ENCODE measurements at regions not wholly inside any gene's neighbourhood (a gene's known extent, or its start where the extent isn't known, plus 50 kb on each side); places are given as distances from the start of the nearest gene placed in this dataset.

DNA sequence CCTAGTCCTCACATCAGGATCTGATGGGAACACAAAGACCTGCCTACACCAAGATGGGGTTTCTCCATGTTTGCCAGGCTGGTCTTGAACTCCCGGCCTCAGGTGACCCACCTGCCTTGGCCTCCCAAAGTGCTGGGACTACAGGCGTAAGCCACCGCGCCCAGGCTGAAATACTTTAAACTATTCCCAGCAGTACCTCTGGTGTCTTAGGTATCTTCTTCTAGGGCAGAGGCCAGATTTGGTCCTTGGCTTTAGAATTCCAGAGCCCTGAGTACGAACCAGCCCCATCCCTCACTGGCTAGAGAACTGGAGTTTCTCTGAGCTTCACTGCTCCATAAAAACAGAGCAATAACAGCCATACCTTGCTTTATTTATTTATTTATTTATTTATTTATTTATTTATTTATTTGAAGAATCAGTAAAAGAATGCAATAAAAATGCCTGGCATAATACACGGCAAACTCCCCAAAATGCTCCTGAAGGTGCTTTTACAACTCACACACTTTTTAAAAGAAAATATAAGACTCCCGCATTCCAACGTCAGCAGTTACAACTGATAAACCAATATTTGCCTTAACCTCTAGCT lies 312.1 kb downstream of the TFAP2C start:
- WGBS: 90% methylated on average over 6 of the region's 8 CpGs
- Histone ChIP-seq H3K4me1 (no peaks in the 10 kb centered on the region), H3K4me3 (no peak overlapping the region), H3K9me3 (no peaks in the 10 kb centered on the region), H3K36me3 (no peaks in the 10 kb centered on the region), H3K27ac (replicated peaks in 1 of 4) (no peak overlapping the region), H3K27me3 (peaks cover 0 to 35% (median 0%) of the 10 kb centered on the region in 4 donors)
- TF ChIP-seq POLR2AphosphoS5 (IDR thresholded peaks at IDR 0.05): no peak
- TF ChIP-seq POLR2A (IDR thresholded peaks at IDR 0.05; ENCODE audit: low read depth): no peak
- no peak for TF ChIP-seq EP300 (IDR thresholded peaks at IDR 0.05)
- TF ChIP-seq, protein P1, sequence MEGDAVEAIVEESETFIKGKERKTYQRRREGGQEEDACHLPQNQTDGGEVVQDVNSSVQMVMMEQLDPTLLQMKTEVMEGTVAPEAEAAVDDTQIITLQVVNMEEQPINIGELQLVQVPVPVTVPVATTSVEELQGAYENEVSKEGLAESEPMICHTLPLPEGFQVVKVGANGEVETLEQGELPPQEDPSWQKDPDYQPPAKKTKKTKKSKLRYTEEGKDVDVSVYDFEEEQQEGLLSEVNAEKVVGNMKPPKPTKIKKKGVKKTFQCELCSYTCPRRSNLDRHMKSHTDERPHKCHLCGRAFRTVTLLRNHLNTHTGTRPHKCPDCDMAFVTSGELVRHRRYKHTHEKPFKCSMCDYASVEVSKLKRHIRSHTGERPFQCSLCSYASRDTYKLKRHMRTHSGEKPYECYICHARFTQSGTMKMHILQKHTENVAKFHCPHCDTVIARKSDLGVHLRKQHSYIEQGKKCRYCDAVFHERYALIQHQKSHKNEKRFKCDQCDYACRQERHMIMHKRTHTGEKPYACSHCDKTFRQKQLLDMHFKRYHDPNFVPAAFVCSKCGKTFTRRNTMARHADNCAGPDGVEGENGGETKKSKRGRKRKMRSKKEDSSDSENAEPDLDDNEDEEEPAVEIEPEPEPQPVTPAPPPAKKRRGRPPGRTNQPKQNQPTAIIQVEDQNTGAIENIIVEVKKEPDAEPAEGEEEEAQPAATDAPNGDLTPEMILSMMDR (IDR thresholded peaks at IDR 0.05): no peak
- DNase-seq (ENCODE audit: extremely low spot score): no peak
- intact Hi-C loops (cut with DNase I): no loop called here

DNA sequence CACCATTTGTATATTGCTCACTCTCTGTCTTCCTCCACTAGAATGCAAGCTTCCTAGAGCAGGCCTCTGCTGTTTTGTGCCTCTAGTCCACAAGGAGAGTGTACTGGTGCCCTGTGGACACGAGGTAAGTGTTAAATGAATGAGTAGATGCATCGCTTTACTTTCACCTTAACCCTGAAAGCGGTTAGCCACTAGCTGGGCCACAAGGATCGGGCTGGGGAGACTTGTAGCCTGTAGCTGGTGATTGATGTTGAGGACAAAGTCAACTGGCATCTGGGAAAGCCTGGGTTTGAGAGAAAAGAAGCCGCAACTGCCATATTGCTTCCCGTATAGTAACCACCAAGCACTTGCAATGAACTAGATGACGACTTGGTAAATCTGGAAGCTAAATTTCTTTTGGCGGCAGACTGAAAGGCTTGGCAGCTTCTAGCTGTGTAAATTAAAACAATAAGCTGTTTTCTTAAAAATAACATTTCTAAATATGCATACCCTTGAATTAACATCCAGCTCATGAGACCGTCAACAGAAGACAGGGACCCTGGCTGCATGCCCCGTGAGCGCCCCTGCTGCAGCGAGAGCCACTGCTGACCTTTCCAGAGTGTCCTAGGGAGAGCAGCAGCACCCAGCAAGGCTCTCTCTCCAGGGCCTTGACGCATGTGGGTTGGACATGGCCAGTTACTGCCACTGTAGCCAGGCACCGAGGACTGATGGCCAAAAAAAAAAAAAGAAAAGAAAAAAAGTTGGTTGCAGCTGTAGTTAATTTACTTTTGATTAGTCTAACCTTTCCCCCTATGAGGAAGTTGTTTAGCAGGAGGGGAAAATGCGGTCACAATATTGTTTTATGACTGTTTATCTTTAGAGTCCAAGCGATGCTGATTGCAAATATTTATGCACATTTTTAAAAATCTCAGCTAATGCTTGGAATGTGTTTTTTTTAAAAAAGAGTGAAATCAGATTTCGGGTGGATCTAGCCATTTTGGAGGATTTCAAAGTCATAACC lies 315.1 kb downstream of the TFAP2C start:
- H3K4me3 ChIP-seq: no peak overlapping the region
- H3K9me3 ChIP-seq: no peaks in the 10 kb centered on the region
- no peaks in the 10 kb centered on the region for H3K36me3 ChIP-seq
- no peak for DNase-seq (ENCODE audit: extremely low spot score)
- intact Hi-C loops (cut with DNase I): no loop called here
- peaks cover 0 to 20% (median 0%) of the 10 kb centered on the region in 4 donors for H3K27me3 ChIP-seq
- 70% methylated on average over 17 of the region's 17 CpGs for WGBS
- H3K27ac ChIP-seq (replicated peaks in 1 of 4): no peak overlapping the region
- TF ChIP-seq POLR2AphosphoS5 (IDR thresholded peaks at IDR 0.05): no peak
- H3K4me1 ChIP-seq: no peaks in the 10 kb centered on the region

DNA sequence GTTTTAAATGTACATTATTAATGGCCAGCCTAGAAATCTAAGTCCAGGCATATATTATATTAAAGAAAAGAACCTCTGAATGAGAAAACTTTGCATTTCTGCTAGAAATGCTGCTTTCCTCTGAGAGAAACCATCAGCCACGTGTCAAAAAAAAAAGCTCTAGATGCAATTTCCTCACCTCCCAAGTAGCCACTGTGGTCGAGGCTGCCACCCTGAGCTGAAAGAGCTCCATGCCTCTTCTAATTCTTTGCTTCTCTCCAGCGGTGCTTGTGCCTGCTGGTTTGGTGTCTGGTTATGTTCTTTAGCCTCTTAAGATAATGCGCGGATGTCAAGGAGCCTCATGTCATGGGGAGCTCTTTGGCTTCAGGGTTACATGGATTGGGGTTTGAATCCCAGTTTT lies 316.0 kb downstream of the TFAP2C start:
- Histone ChIP-seq H3K4me3 (no peak overlapping the region), H3K9me3 (no peaks in the 10 kb centered on the region), H3K27me3 (peaks cover 0 to 28% (median 0%) of the 10 kb centered on the region in 4 donors), H3K27ac (replicated peaks in 1 of 4) (no peak overlapping the region), H3K36me3 (no peaks in the 10 kb centered on the region), H3K4me1 (no peaks in the 10 kb centered on the region)
- TF ChIP-seq, protein P1 (IDR thresholded peaks at IDR 0.05): no peak
- TF ChIP-seq POLR2A (IDR thresholded peaks at IDR 0.05; ENCODE audit: low read depth): no peak
- no peak for TF ChIP-seq EP300 (IDR thresholded peaks at IDR 0.05)
- TF ChIP-seq POLR2AphosphoS5 (IDR thresholded peaks at IDR 0.05): no peak
- intact Hi-C loops (cut with DNase I): no loop called here
- no peak for DNase-seq (ENCODE audit: extremely low spot score)
- 53% methylated on average over 5 of the region's 5 CpGs for WGBS

DNA sequence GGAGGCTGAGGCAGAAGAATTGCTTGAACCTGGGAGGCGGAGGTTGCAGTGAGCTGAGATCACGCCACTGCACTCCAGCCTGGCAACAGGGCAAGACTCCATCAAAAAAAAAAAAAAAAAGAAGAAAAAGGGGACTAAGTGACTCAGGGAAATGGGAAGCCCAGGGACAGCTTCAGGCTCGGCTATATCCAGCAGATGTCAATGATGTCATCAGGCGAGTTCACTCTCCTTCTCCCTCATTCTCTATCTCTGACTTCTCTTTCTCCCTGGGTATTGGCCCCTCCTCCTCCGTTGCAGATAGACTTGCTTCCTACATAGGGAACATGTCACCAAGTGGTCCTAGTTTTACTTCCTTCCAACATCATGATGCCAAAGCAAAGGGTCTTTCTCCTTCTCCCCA lies 316.8 kb downstream of the TFAP2C start:
- 76% methylated on average over 5 of the region's 5 CpGs for WGBS
- TF ChIP-seq POLR2A (IDR thresholded peaks at IDR 0.05; ENCODE audit: low read depth) (no peak), EP300 (IDR thresholded peaks at IDR 0.05) (no peak)
- TF ChIP-seq, protein P1 (IDR thresholded peaks at IDR 0.05): no peak

DNA sequence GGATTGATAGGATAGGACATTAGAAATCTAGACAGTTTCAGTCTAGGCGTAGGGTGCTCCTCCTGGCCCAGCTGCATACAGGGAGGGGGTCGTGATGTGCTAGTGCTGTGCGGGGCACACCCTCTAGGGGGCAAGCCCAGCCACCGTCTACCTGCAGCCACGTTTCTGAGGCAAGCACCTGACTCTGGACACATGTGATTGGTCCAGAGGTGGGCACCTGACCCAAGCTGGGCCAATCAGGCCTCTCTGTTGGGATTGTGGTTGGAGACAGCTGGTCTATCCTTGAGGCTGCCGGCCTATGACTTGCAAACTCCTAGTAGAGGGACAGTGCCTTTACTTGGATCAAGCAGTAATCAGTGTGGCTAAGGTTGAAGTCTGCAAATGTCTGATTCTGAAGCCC lies 317.1 kb downstream of the BMP7 start:
- TF ChIP-seq EP300 (IDR thresholded peaks at IDR 0.05) (no peak), POLR2AphosphoS5 (IDR thresholded peaks at IDR 0.05) (no peak)
- TF ChIP-seq, protein P1 (IDR thresholded peaks at IDR 0.05): no peak
- 79% methylated on average over 4 of the region's 6 CpGs for WGBS
- no peaks in the 10 kb centered on the region for H3K4me1 ChIP-seq
- no peak overlapping the region for H3K4me3 ChIP-seq
- H3K9me3 ChIP-seq: no peaks in the 10 kb centered on the region
- peaks cover 0 to 55% (median 3%) of the 10 kb centered on the region in 4 donors for H3K27me3 ChIP-seq
- no peak overlapping the region for H3K27ac ChIP-seq (replicated peaks in 1 of 4)
- no peaks in the 10 kb centered on the region for H3K36me3 ChIP-seq
- DNase-seq (ENCODE audit: extremely low spot score): no peak
- intact Hi-C loops (cut with DNase I): no loop called here

More for the DNA sequence above, 316.8 kb downstream of the TFAP2C start:
- Histone ChIP-seq H3K27ac (replicated peaks in 1 of 4) (no peak overlapping the region), H3K36me3 (no peaks in the 10 kb centered on the region), H3K4me1 (no peaks in the 10 kb centered on the region), H3K27me3 (peaks cover 0 to 34% (median 0%) of the 10 kb centered on the region in 4 donors), H3K9me3 (no peaks in the 10 kb centered on the region), H3K4me3 (no peak overlapping the region)
- intact Hi-C loops (cut with DNase I): no loop called here
- no peak for DNase-seq (ENCODE audit: extremely low spot score)

All from esophagus muscularis mucosa (tissue), 4 donors.